NCI-H1694 treated with DMSO at 0.1 percent for 48 hours (cell line): ENCODE measurements at regions not wholly inside any gene's neighbourhood (a gene's known extent, or its start where the extent isn't known, plus 50 kb on each side); places are given as distances from the start of the nearest gene placed in this dataset.

Experiments used
- DNase-seq: peaks from one replicate; lab custom pipeline; 2025; lab: John Stamatoyannopoulos, UW

- DNase-seq = no peak
Measured at GRCh38 chr4:25528391-25528790, 127.3 kb upstream of the SLC34A2 start.

- DNase-seq = no peak
Measured at GRCh38 chr4:25531272-25531671, 124.4 kb upstream of the SLC34A2 start.

- DNase-seq = no peak
Measured at GRCh38 chr4:25532591-25532990, 123.1 kb upstream of the SLC34A2 start.

GRCh38 chr4:25533256-25533655 lies 122.4 kb upstream of the SLC34A2 start:
- DNase-seq = no peak

GRCh38 chr4:25535278-25535677 lies 120.4 kb upstream of the SLC34A2 start:
- no peak for DNase-seq

- DNase-seq = no peak
Measured at GRCh38 chr4:25535701-25536473, 119.8 kb upstream of the SLC34A2 start.

GRCh38 chr4:25536564-25537320 lies 118.9 kb upstream of the SLC34A2 start:
- no peak for DNase-seq

- DNase-seq = no peak
Measured at GRCh38 chr4:25538430-25538829, 117.2 kb upstream of the SLC34A2 start.

GRCh38 chr4:25539241-25539640 lies 116.4 kb upstream of the SLC34A2 start:
- no peak for DNase-seq

GRCh38 chr4:25540734-25541133 lies 114.9 kb upstream of the SLC34A2 start:
- DNase-seq = no peak

- DNase-seq = no peak
Measured at GRCh38 chr4:25547343-25547742, 108.3 kb upstream of the SLC34A2 start.

GRCh38 chr4:25549413-25549812 lies 106.2 kb upstream of the SLC34A2 start:
- no peak for DNase-seq

GRCh38 chr4:25550376-25551030 lies 105.1 kb upstream of the SLC34A2 start:
- DNase-seq = no peak

- no peak for DNase-seq
Measured at GRCh38 chr4:25551605-25552004, 104.0 kb upstream of the SLC34A2 start.

GRCh38 chr4:25552580-25553271 lies 102.9 kb upstream of the SLC34A2 start:
- no peak for DNase-seq

GRCh38 chr4:25559508-25559907 lies 96.1 kb upstream of the SLC34A2 start:
- DNase-seq = no peak

- DNase-seq = no peak
Measured at GRCh38 chr4:25560605-25561004, 95.0 kb upstream of the SLC34A2 start.

GRCh38 chr4:25563071-25563564 lies 92.5 kb upstream of the SLC34A2 start:
- no peak for DNase-seq

- DNase-seq = no peak
Measured at GRCh38 chr4:25564836-25565235, 90.8 kb upstream of the SLC34A2 start.

- no peak for DNase-seq
Measured at GRCh38 chr4:25567253-25567652, 88.4 kb upstream of the SLC34A2 start.

- no peak for DNase-seq
Measured at GRCh38 chr4:25569716-25570115, 85.9 kb upstream of the SLC34A2 start.

- DNase-seq = no peak
Measured at GRCh38 chr4:25575611-25576010, 80.0 kb upstream of the SLC34A2 start.
